PC-9 (cell line): ENCODE measurements at regions not wholly inside any gene's neighbourhood (a gene's known extent, or its start where the extent isn't known, plus 50 kb on each side); places are given as distances from the start of the nearest gene placed in this dataset.

Experiments
- CTCF ChIP-seq: fragments of 200-600 bp; sonication (generic); conservative IDR thresholded peaks from 2 replicates; pipeline ENCODE4 v1.6.1; 2017; ENCODE audit warnings: mixed run types, antibody characterized with exemption, mild to moderate bottlenecking, moderate library complexity
- EZH2 ChIP-seq: fragments of 200-600 bp; sonication (generic); IDR thresholded peaks from 2 replicates; pipeline ENCODE4 v1.8.0; 2017; ENCODE audit warnings: antibody characterized with exemption, low read depth

- TF ChIP-seq EZH2, result no peak
- TF ChIP-seq CTCF, result no peak
Observed at GRCh38 chr7:41185851-41186250, 517.0 kb downstream of the INHBA start.
